GM12875 (cell line): ENCODE measurements at regions not wholly inside any gene's neighbourhood (a gene's known extent, or its start where the extent isn't known, plus 50 kb on each side); places are given as distances from the start of the nearest gene placed in this dataset.
"Not testable (repeated sequence)": the region's sequence is repeated elsewhere in the genome, so short reads cannot be mapped to it uniquely, and the experiment has no call there.

Experiments
- H3K4me3 ChIP-seq: one replicate; pipeline ENCODE4 v1.5.1; 2011; ENCODE audit warnings: low read depth, low read length, control low read depth
- TF ChIP-seq, protein P1 (sequence below): IDR thresholded peaks from 2 replicates; pipeline ENCODE4 v1.5.1; 2011; ENCODE audit warnings: low read depth, mild to moderate bottlenecking, control low read depth, inconsistent platforms, low read length, moderate library complexity, borderline replicate concordance; ENCODE audit not compliant: insufficient read depth

DNA sequence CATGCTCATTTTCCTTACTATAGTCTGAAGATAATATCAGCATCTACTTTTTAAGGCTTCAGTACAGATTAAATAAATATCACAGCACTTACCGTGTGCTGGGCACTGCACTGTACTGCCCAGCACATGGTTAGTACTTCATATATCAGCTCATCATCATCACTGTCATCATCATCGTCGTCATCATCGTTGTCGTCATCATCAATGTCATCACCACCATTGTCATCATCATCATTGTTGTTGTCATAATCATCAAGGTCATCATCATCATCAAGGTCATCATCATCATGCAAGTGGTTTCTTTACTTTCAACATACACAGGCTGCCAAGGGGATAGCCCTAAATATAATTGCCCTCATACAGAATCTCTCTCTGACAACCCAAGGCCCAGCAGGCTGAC, 275.1 kb downstream of the ABCC12 start:
- H3K4me3 ChIP-seq, result no peak overlapping the region
- TF ChIP-seq, protein P1, sequence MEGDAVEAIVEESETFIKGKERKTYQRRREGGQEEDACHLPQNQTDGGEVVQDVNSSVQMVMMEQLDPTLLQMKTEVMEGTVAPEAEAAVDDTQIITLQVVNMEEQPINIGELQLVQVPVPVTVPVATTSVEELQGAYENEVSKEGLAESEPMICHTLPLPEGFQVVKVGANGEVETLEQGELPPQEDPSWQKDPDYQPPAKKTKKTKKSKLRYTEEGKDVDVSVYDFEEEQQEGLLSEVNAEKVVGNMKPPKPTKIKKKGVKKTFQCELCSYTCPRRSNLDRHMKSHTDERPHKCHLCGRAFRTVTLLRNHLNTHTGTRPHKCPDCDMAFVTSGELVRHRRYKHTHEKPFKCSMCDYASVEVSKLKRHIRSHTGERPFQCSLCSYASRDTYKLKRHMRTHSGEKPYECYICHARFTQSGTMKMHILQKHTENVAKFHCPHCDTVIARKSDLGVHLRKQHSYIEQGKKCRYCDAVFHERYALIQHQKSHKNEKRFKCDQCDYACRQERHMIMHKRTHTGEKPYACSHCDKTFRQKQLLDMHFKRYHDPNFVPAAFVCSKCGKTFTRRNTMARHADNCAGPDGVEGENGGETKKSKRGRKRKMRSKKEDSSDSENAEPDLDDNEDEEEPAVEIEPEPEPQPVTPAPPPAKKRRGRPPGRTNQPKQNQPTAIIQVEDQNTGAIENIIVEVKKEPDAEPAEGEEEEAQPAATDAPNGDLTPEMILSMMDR, result no peak

GRCh38 chr16:47877166-47877565, 278.6 kb downstream of the ABCC12 start:
- no peak overlapping the region for H3K4me3 ChIP-seq
- TF ChIP-seq, protein P1, result no peak

DNA sequence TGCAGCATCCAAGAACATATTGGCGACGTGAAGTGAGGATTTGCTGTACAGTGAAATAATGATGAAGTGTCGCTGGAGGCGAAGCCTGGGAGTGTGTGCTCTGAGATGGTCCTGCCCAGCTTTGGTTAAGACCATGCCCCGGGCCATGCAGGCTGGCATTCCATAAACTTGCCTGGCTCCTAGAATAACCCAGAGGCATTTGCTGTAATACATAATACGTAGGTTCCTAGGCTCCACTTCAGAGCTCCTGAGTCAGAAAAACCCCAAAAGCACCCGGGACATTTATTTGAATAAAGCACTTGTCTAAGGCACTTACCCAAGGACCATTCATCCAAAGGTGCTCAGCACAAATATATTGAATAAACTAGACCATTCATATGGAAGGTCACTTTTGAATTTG, 279.3 kb downstream of the ABCC12 start:
- TF ChIP-seq, protein P1, result no peak
- no peak overlapping the region for H3K4me3 ChIP-seq

GRCh38 chr16:47873434-47873833, 282.4 kb downstream of the ABCC12 start:
- TF ChIP-seq, protein P1, result peak; percentile 53; the same call in 1 of the 2 replicates

GRCh38 chr16:47872225-47872624, 283.6 kb downstream of the ABCC12 start:
- TF ChIP-seq, protein P1, result no peak
- H3K4me3 ChIP-seq, result no peak overlapping the region

More at GRCh38 chr16:47873434-47873833, 282.4 kb downstream of the ABCC12 start:
- H3K4me3 ChIP-seq, result no peak overlapping the region

GRCh38 chr16:47866423-47866822, 289.4 kb downstream of the ABCC12 start:
- H3K4me3 ChIP-seq, result no peak overlapping the region
- TF ChIP-seq, protein P1, result no peak

GRCh38 chr16:47865337-47865855, 290.4 kb downstream of the ABCC12 start:
- TF ChIP-seq, protein P1, result no peak
- no peak overlapping the region for H3K4me3 ChIP-seq

DNA sequence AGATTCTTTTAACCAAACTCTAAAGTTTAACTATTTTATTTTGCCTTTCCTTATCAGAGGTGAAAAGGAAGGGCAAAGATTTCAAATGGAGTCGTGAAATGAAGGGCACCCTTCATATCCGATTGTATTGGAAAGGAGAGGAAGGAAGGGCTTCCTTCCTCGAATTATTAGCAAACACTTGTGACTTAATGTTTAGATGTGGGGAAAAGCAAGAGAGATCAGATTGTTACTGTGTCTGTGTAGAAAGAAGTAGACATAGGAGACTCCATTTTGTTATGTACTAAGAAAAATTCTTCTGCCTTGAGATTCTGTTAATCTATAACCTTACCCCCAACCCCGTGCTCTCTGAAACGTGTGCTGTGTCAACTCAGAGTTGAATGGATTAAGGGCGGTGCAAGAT, 291.5 kb downstream of the ABCC12 start:
- not testable (repeated sequence) for H3K4me3 ChIP-seq
